ENCODE measurements at regions not wholly inside any gene's neighbourhood (a gene's known extent, or its start where the extent isn't known, plus 50 kb on each side); places are given as distances from the start of the nearest gene placed in this dataset.

DNA sequence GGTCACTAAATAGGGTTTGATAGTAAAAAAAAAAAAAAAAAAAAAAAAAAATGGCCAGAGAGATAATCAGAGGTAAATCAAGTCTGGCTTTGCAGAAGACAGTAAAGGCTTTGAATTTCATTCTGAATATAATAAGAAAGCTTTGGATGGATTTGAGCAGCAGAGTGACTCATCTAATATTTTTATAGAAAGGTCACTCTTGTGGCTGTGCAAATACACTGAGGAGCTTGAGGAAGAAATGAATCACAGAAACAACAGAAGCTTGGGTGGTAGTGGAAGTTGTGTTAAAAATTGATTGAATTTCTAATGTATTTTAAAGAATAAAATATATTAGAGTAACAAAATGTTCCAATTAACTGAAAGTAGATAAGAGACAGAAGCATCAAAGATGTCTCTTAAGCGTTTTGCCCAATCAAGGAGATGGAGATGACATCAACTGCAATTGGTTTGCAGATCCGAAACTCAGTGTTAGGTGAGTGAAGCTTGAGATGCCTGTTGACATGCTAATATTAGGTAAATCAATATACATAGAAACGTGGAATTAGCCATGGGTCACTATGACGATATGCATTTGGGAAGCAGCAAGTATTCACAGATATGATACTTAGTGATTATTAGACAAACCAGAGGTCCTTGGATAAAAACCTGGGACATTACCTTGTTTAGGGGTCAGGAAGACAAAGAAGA, 280.5 kb downstream of the GPM6A start:
- ChIA-PET POLR2A (no interaction called here), CTCF (no interaction called here)
- no peak for DNase-seq (ENCODE audit: extremely low spot score)
- TF ChIP-seq, protein P1, sequence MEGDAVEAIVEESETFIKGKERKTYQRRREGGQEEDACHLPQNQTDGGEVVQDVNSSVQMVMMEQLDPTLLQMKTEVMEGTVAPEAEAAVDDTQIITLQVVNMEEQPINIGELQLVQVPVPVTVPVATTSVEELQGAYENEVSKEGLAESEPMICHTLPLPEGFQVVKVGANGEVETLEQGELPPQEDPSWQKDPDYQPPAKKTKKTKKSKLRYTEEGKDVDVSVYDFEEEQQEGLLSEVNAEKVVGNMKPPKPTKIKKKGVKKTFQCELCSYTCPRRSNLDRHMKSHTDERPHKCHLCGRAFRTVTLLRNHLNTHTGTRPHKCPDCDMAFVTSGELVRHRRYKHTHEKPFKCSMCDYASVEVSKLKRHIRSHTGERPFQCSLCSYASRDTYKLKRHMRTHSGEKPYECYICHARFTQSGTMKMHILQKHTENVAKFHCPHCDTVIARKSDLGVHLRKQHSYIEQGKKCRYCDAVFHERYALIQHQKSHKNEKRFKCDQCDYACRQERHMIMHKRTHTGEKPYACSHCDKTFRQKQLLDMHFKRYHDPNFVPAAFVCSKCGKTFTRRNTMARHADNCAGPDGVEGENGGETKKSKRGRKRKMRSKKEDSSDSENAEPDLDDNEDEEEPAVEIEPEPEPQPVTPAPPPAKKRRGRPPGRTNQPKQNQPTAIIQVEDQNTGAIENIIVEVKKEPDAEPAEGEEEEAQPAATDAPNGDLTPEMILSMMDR (IDR thresholded peaks at IDR 0.05; ENCODE audit: control extremely low read depth, extremely low read depth, low read depth, missing control alignments) = no peak

DNA sequence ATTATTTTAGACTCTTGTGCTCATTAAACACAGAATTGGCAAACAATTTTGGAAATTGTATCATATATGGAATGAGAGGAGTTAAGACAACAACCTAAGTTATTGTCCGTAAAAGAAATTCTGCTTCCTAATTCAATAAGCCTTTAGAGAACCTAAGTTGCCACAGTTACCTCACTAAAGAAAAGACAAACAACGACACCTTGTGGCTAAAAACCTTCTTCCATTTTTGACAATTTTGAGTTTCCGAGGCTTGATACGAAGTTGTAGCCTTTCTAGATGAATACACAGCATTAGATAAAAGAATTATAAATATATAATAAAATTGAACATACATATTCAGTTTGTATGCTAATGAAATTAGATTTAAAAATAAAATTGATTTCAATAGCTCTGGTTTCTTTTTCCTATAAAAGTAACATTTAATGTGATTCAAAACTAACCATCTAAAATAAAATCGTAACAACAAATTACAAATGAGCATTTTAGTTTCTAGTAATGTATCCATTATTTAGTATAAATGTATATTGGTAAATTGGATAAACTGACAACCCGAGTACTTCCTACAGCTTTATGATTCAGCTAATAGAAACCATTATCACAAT, 275.1 kb downstream of the GPM6A start:
- TF ChIP-seq, protein P1 (IDR thresholded peaks at IDR 0.05; ENCODE audit: control extremely low read depth, extremely low read depth, low read depth, missing control alignments) = peak; percentile 38
- DNase-seq (ENCODE audit: extremely low spot score) = peak; percentile 20
- ChIA-PET CTCF (interaction anchor here (0.9 to 2.7 kb wide), 5 partner anchors 9 to 804 kb away, joined by 3 to 12 read pairs (median 3); no protein-coding TSS in a partner anchor), POLR2A (no interaction called here)

DNA sequence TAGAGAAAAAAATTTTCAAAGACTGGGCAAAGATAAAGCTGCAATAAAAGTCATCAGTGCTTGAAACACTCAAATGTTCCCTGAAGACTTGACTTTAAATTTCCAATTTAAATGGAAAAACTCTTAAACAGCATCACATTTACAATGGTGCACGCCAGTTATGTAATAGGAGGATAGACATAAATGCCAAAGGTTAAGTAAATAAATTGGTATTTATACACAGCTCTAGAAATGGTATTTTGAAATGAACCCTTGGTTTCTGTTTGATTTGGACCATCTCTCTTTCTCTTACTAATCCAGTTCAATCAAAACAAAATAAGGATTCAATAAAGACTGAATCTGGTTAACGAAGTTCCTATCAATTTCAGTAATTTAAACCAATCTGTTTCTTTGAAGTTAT, 272.6 kb downstream of the GPM6A start:
- no peak for DNase-seq (ENCODE audit: extremely low spot score)
- ChIA-PET CTCF (interaction anchor here (1.7 kb wide), 3 partner anchors 12 to 25 kb away, joined by 3 to 5 read pairs (median 4); no protein-coding TSS in a partner anchor), POLR2A (no interaction called here)
- TF ChIP-seq, protein P1 (IDR thresholded peaks at IDR 0.05; ENCODE audit: control extremely low read depth, extremely low read depth, low read depth, missing control alignments) = no peak

DNA sequence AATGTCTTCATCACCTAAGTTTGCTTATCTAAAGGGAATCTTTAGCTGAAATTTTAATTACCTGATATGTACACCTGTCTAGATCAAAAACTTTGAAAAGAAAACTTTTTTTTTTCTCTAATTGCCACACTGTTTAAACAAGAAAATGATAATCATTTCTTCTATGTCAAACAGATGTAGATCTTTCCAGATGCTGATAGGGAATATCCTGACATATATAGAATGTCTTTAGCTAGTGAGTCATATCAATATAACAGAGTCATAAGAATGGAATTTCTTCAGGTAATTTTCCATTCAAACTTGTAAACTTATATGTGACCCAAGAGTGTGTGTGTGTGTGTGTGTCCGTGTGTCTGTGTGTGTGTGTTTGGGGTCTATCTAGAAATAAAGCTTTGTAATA, 271.9 kb downstream of the GPM6A start:
- DNase-seq (ENCODE audit: extremely low spot score) = no peak
- TF ChIP-seq, protein P1 (IDR thresholded peaks at IDR 0.05; ENCODE audit: control extremely low read depth, extremely low read depth, low read depth, missing control alignments) = no peak
- ChIA-PET CTCF (interaction anchor here (1.7 kb wide), 1 partner anchor 12 kb away, joined by 4 read pairs; no protein-coding TSS in a partner anchor), POLR2A (no interaction called here)

DNA sequence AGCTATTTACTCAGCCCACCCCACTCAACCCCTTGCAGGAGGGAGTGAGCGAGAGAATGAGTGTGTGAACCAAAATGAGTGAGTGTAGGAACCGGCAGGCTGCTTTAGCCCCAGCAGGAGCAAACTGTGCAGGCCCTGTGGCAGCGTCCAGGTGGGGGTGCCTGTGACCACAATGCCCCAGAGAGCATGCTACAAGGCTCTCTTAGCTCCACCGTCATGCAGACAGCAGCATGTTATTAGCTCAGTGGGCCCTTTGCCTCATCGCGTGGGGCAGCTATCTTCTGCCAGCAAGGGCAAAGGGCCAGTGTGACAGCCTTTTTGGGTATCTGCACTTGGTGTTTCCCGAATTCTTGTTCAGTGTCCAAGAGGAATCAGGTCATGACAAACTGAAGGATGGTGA, 271.3 kb downstream of the GPM6A start:
- ChIA-PET POLR2A (no interaction called here), CTCF (interaction anchor here (1.7 kb wide), 1 partner anchor 13 kb away, joined by 4 read pairs; no protein-coding TSS in a partner anchor)
- DNase-seq (ENCODE audit: extremely low spot score) = no peak
- TF ChIP-seq, protein P1 (IDR thresholded peaks at IDR 0.05; ENCODE audit: control extremely low read depth, extremely low read depth, low read depth, missing control alignments) = no peak

DNA sequence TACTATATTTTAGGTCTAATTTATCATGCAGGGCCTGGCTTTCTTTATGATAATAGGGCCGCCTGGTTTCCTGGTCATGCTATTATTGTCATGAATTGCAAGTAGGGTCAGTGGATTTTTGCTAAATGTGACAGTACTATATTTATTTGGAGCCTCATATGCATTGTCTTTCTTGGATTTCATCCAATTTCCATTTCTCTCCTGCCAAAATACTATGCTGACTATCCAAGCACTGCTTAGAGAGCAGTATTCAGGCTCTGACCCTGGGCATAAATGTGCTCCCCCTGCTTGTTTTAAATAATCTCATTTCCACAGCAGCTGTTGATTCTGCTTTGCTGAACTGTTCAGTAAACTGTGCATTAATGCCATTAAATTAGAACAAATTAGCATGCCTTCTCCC, 269.3 kb downstream of the GPM6A start:
- TF ChIP-seq, protein P1 (IDR thresholded peaks at IDR 0.05; ENCODE audit: control extremely low read depth, extremely low read depth, low read depth, missing control alignments) = no peak
- DNase-seq (ENCODE audit: extremely low spot score) = no peak
- CTCF ChIA-PET = no interaction called here
- POLR2A ChIA-PET = no interaction called here

Measured in GM10248 (cell line).